ENCODE measurements at regions not wholly inside any gene's neighbourhood (a gene's known extent, or its start where the extent isn't known, plus 50 kb on each side); places are given as distances from the start of the nearest gene placed in this dataset.

DNA sequence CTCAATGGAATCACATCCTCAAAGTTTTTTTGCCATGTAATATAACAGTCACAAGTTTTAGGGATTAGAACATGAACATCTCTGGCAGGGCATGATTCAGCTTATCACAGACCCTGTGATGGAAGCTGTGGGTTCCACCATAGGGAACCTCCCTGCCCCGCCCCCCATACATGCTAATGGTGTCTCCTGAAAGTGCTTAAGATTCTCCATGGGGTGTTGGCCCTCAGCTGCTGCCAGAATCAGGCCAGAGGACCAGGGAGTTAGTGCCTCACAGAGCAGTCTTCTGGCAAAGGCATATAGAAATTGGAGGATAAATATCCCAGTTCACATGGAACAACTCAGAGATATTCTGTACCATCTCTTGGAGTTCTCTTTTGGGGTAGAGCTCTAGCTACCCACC lies 119.4 kb downstream of the RAB11FIP2 start:
- no peak for DNase-seq (ENCODE audit: low spot score)

DNA sequence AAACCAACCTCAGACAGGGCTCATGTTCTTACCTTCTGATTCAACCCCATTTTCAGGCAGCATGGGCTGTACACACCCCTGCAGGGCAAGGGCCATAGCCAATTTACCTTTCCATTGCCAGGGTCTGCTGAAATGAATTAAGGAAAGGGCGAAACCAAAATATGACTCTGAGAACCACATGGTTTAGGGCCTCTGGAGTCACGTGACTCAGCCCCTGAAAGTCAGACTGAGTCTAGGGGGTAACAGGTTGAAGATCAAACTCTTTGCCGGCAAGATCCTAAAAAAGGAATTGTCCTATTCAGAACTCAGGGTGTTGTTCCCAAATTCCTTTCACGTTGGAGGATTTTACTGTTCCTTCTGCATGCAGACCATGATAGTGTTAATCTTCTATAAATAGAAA lies 118.9 kb downstream of the RAB11FIP2 start:
- DNase-seq (ENCODE audit: low spot score), result no peak

DNA sequence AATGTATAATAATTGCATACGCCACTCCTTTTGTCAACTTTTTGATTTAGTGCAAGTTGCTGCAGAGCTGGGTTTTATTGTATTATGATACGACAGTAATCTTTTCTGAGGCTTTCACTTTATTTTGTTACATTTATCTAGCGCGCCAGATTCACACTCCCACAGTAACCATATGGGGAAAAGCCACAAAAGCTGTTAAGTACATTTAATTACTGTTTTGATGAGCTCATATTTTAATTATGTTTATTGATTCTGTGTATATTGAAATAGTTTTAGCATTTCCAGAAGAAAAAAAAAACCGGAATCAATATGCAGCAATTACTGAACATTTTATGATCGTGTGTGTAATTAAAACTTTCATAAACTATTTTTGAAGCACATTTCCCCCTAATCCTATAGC lies 118.5 kb downstream of the RAB11FIP2 start:
- DNase-seq (ENCODE audit: low spot score), result no peak

DNA sequence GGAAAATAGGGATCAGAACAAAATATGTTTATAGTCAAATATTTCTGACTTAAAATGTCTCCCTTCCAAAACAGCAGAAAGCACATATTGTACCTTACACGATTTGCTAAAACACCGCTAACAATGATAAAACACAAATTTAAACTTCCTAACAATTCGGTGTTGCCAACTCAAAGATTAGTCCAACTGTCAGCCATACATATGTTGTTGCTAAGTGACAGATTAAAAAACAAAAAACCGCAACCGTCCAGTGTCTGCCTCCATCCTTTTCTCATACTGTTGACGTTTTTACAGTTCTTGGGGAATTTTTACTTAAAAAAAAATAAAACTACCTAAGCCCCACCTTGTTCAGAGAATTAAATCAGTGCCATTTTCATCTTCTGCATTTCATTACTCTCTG lies 118.0 kb downstream of the RAB11FIP2 start:
- DNase-seq (ENCODE audit: low spot score), result no peak

DNA sequence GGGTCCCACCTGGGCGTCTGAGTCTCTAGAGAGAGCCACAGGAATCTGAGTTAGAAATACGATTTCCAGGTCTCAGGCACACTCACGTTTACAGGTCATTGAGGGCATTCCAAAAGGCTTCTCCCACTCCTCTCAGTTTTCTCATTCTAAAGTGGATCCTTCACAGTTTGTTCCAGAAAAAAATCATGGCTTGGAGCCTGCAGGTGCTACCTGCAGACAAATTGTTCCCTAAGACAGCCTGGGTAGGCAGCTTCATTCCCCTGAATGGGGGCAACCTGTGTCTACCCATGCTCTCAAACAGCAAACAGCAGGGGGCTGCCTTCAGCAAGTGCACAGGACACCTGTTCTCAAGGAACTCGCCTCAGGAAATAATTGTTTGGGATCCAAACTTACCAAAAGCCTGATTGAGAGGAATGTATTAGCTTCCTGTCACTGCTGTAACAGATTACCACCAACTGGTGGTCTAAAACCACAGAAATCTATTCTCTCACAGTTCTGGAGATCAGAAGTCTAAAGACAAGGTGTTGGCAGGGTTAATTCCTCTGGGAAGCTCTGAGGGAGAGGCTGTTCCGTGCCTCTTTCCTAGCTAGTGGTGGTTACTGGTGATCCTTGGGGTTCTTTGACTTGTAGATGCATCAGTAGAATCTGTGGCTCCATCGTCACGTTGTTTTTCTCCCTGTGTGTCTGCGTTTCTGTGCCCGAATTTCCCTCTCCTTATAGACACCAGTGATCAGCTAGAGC lies 117.2 kb downstream of the RAB11FIP2 start:
- no peak for DNase-seq (ENCODE audit: low spot score)

DNA sequence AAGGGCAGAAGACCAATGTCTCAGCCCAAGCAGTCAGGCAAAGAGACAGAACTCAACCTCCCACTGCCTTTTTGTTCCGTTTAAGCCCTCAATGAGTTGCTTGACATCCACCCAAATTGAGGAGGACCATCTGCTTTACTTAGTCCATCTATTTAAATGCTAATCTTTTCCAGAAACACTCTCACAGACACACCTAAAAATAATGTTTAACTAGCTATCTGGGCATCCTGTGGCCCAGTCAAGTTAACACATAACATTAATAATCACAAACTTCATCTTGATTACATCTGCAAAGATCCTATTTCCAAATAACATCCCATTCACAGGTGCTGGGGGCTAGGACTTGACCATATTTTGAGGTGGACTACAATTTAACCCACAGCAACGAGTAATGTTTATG lies 115.7 kb downstream of the RAB11FIP2 start:
- no peak for DNase-seq (ENCODE audit: low spot score)

DNA sequence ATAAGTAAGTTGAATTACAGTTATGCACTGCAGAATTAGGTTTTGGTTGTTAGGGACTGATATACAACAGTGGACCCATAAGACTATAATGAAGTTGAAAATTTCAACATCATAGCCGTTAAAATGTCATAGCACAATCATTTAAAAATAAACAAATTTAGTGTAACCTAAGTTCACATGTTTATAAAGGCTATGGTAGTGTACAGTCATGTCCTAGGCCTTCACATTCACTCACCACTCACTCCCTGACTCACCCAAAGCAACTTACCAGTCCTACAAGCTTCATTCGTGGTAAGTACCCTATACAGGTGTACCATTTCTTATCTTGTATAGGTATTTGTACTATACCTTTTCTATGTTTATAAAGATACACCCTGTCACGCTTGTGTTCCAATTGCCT lies 113.7 kb downstream of the RAB11FIP2 start:
- DNase-seq (ENCODE audit: low spot score), result no peak

DNA sequence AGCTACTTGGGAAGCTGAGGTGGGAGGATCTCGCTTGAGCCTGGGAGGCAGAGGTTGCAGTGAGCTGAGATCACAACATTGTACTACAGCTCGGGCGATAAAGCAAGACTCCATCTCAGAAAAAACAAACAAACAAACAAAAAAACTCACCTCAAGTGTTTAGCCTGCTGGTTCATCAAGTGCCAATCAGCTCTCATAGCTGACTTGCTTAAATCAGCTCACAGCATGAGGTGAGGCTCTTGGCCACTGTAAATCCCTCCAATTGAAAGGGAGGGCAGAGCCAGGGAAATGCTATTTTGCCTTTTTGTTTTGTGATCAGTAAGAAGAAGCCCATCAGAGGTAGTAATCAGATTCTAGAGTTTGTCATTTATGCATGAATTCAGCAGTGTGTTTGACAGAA lies 112.3 kb downstream of the RAB11FIP2 start:
- no peak for DNase-seq (ENCODE audit: low spot score)

DNA sequence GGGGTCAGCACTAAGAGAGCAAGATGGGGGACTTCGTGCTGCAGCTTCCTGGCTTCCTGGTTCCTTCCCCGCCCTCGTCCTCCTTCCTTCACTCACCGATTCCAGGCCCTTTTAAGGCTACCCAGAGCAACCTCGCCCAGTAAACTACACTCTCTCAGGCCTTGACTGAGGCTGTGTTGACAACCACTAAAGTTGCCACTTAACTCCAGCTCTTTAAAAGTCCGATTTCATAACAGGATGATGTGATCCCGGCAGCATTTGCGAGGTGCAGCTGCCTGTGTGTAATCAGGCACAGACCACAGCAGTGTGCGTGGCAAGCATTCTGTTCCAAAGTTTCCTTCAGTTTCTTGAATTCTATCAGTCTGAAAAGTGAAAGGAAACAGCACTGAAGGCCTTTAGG lies 110.6 kb downstream of the RAB11FIP2 start:
- DNase-seq (ENCODE audit: low spot score), result no peak

DNA sequence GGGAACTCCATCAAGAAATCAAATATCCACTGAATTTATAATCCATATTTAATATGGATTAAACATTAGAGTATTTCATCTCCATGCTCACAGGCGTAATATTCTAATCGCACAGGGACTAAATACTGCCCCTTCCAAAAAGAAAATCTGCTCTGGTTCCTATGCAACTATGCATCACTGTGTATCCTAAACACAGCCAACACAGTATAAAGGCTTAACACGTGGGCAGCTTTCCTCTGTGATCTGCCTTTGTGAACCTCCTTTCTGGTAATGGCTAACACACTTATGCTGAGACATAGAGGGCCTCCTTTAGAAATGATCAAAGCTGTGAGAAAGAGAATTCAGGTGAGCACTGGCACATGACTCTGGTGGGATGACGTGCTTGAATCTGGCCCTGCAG lies 110.2 kb downstream of the RAB11FIP2 start:
- no peak for DNase-seq (ENCODE audit: low spot score)

DNA sequence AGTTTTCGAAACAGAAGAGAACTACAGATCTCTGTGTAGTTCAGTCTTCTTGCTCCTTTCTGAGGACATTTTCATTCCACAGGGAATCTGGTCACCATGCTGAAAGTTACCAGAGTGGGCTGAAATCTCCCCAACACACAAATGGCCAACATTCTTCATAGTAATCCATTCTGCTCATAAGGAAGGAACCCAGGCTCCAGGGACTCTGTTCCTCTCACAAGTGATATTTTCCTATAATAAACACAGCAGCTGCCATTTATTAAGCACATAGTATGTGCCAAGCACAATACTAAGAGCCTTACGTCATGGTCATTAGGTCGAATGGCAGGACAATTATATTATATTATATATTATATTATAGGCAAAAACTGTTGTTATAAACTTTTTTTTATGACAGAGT lies 109.8 kb downstream of the RAB11FIP2 start:
- DNase-seq (ENCODE audit: low spot score), result no peak

DNA sequence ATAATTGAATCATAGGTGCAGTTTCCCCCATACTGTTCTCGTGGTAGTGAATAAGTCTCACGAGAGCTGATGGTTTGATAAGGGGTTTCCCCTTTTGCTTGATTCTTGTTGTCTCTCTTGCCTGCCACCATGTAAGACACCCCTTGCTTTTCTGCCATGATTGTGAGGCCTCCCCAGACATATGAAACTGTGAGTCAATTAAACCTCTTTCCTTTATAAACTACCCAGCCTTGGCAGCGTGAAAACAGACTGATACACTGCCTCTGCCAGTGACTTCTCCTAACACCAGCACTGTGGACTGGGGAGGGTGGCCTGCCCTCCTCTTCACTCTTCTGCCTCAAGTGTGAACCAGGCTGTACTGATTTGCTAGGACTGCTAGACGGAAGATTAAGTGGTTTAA lies 108.6 kb downstream of the RAB11FIP2 start:
- DNase-seq (ENCODE audit: low spot score), result no peak

DNA sequence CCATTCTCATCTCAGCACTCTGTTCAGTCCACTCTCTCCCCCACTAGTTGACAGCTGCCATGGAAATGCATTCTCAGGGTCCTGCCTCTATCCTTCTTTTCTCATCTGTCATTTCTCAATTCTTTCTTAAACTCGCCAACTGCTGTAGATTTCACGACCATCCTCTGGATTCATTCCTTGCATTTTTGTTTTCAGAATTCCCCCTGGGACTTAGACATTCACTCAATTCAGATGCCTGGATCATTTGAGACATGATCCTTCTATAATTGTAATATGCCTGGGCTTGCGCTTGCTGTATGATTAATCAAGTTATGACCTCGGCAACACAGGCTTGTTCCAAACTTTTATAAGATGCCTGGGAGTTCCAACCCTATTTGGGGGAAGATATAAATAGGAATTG lies 104.5 kb downstream of the RAB11FIP2 start:
- no peak for DNase-seq (ENCODE audit: low spot score)

DNA sequence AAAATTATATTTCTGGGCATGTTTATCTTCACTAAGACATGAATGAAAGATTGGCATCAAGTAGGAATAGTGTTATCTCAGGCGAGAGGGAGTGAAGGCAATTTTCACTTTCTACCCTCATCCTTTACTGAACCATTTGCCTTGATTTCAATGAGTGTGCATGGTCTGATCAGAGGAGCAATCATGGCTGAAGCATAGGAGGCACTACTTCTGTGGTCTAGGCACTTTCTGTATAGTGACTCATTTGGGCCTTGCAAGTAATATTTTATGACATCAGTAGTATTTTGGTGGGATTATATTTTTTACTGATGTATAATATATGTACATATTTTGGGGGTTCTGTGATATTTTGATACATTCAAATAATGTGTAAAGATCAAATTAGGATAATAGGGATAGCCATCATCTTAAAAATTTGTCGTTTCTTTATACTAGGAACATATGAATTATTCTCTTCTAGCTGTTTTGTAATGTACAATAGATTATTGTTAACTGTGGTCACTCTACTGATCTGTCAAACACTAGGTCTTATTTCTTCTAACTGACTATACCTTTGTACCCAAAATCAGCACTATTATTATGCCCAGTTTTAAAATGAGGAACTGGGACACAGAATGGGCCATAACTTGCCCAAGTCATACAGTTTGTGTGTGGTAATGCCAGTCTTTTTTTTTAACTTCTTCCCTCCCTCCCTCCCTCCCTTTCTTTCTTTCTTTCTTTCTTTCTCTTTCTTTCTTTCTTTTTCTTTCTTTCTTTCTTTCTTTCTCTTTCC lies 101.9 kb downstream of the RAB11FIP2 start:
- no peak for DNase-seq (ENCODE audit: low spot score)

DNA sequence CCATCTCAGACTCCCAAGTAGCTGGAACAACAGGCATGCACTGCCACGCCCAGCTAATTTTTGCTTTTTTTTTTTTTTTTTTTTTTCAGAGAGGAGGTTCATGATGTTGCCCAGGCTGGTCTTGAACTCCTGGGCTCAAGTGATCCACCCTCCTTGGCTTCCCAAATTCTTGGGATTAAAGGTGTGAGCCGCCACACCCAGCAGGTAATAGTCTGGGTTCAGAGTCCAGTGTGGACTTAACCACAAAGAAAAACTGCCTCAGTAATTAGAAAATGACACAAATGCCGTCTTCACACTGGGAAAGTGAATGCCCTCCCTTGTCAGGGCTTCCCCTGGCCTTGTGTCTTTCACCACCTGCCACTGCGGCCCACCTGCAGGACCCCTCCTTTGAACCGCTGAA lies 101.1 kb downstream of the RAB11FIP2 start:
- DNase-seq (ENCODE audit: low spot score), result no peak

DNA sequence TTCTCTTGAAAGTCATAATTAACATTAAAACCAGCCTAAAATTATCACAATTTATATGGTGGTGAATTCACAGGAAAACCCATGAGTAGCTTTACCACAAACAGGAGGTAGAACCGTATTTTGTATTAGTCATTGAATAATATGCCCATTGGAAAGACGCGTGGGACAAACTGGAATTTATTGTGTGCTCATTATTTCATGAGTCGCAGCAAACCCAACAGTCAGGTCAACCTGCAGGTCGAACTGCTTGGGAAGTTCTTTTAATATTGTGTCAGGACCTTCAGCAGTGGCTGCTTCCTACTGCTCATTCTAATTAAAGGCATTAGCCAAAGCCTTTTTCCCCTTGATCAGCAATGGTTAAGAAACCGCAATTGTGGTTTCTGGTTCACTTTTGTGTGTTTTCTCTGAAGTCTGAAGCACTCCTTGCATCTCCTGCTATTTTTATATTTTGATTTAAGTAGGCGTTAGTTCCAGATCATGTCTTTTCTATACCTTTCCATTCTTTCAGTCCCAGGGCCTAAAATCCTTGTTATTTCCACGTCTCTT lies 100.1 kb downstream of the RAB11FIP2 start:
- DNase-seq (ENCODE audit: low spot score), result no peak

DNA sequence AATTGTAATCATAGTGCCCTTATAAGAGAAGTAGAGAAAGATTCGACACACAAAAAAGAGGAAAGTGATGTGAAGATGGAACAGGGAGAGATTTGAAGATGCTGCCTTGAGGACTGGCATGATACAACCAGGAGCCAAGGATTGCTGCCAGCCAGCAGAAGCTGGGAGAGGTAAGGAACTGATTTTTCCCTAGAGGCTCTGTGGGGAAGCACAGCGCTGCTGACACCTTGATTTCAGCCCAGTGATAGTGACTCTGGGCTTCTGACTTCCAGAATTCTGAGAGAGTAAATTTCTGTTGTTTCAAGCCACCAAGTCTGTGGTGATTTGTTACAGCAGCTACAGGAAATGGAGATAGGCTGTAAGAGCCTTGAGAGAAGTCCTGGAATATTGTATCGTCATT lies 98.2 kb downstream of the RAB11FIP2 start:
- no peak for DNase-seq (ENCODE audit: low spot score)

DNA sequence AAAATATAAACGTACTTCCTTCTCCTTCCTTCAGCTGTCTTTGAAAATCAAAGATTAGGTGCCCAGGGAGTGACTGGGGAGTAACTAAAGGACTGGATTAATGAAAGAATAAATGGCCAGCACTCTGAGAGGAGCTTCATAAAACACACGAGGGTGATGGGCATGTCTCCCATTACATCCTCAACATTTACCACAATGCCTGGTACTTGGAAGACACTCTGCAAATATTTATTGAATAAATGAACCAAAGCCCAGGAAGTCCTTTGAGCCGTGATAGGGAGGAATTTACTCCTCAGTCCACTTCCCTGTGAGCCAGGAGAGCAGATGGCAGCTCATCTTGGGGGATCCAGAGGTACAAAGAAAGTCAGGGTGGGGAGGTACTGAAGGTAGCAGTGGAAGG lies 96.3 kb downstream of the RAB11FIP2 start:
- no peak for DNase-seq (ENCODE audit: low spot score)
